ENCODE measurements at regions not wholly inside any gene's neighbourhood (a gene's known extent, or its start where the extent isn't known, plus 50 kb on each side); places are given as distances from the start of the nearest gene placed in this dataset.

DNA sequence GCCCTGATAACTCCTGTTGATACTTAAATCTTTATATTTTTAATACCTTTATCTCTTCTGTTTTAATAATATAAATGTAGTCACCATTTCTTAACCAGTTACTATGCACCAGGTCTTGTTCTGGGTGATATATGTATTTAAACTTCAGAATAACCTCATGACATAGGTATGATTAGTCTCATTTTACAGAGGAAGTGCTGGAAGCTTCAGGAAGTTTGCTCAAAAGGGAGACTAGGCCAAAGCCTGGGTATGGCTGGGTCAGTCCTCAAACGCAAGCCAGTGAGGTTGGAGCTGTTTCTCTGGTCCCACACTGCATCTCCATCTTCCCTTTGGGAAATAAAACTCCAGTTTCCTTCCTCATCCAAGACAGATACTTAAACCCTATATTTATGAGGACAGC is 204.7 kb upstream of the TANK start:
- Histone ChIP-seq H3K9me3 (replicated peaks in 1 of 2; ENCODE audit: control insufficient read depth in 1 of 2, insufficient read depth in 1 of 2, low read length in 2 of 2) (no peaks in the 10 kb centered on the region), H4K20me1 (ENCODE audit: insufficient read depth, low read length) (no peaks in the 10 kb centered on the region), H3K27ac (ENCODE audit: low read depth in 1 of 2, low read length in 2 of 2) (no peak overlapping the region), H3K79me2 (ENCODE audit: insufficient read depth, low read length) (no peaks in the 10 kb centered on the region), H3K4me3 (replicated peaks in 1 of 3; ENCODE audit: low read depth in 2 of 3, low read length in 3 of 3) (no peak overlapping the region), H3K9ac (ENCODE audit: insufficient read depth, low read length, poor library complexity, severe bottlenecking) (no peak overlapping the region), H2AFZ (ENCODE audit: insufficient read depth, low read depth, low read length, poor library complexity, severe bottlenecking) (no peak overlapping the region), H3K36me3 (replicated peaks in 1 of 2; ENCODE audit: control insufficient read depth in 1 of 2, insufficient read depth in 2 of 2, low read length in 2 of 2) (no peaks in the 10 kb centered on the region), H3K4me1 (ENCODE audit: control insufficient read depth in 1 of 2, insufficient read depth in 2 of 2, low read length in 2 of 2) (no peaks in the 10 kb centered on the region), H3K27me3 (ENCODE audit: control insufficient read depth in 2 of 2, insufficient read depth in 2 of 2, low read length in 2 of 2) (no peaks in the 10 kb centered on the region), H3K4me2 (replicated peaks; ENCODE audit: extremely low read depth, low read length, poor library complexity, severe bottlenecking) (no peak overlapping the region)
- Mint-ChIP-seq H3K4me1 (no peaks in the 10 kb centered on the region), H3K27ac (no peak overlapping the region), H3K9me3 (no peaks in the 10 kb centered on the region), H3K27me3 (ENCODE audit: low read depth in 3 of 3) (peaks cover 0 to 4% (median 0%) of the 10 kb centered on the region in 3 donors), H3K36me3 (no peaks in the 10 kb centered on the region), H3K4me3 (no peak overlapping the region)
- intact Hi-C loops (cut with micrococcal nuclease), result no loop called here
- no CpG with 5 or more reads among the region's 1 CpG for WGBS (ENCODE audit: insufficient coverage)
- TF ChIP-seq, protein P1, sequence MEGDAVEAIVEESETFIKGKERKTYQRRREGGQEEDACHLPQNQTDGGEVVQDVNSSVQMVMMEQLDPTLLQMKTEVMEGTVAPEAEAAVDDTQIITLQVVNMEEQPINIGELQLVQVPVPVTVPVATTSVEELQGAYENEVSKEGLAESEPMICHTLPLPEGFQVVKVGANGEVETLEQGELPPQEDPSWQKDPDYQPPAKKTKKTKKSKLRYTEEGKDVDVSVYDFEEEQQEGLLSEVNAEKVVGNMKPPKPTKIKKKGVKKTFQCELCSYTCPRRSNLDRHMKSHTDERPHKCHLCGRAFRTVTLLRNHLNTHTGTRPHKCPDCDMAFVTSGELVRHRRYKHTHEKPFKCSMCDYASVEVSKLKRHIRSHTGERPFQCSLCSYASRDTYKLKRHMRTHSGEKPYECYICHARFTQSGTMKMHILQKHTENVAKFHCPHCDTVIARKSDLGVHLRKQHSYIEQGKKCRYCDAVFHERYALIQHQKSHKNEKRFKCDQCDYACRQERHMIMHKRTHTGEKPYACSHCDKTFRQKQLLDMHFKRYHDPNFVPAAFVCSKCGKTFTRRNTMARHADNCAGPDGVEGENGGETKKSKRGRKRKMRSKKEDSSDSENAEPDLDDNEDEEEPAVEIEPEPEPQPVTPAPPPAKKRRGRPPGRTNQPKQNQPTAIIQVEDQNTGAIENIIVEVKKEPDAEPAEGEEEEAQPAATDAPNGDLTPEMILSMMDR (IDR thresholded peaks at IDR 0.05), result no peak
- DNase-seq, result no peak

DNA sequence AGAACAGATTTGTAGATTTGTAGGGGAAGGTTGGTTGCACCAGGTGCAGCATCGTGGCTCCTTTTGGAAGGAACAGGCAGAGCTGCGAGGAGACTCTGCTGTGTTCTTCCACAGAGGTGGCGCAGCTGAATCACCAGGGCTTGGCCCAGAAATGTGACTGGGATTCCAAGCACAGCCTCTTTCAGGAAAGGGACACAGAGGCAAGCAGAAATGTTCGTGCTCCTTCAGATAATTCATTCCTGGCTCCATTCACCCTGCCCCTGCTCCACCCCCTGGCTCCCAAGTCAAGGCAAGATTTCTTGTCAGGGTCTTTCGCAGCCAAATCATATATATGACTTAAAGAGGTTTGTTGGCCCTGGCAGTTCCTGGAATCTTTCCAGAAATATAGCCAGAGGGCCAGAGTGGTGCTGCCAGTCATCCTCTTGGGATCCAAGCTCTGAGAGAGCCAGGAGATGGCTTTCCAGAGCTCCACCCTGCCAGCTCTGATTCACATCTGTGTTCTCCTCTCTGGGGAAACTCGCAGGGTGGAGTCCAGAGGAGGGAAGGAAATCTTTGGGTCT is 203.9 kb upstream of the TANK start:
- Mint-ChIP-seq H3K4me3 (no peak overlapping the region), H3K4me1 (no peaks in the 10 kb centered on the region)

More for the DNA sequence above, 203.9 kb upstream of the TANK start:
- no peak overlapping the region for H3K4me3 ChIP-seq (replicated peaks in 1 of 3; ENCODE audit: low read depth in 2 of 3, low read length in 3 of 3)
- H3K4me1 ChIP-seq (ENCODE audit: control insufficient read depth in 1 of 2, insufficient read depth in 2 of 2, low read length in 2 of 2), result no peaks in the 10 kb centered on the region
- no peaks in the 10 kb centered on the region for H3K36me3 Mint-ChIP-seq
- intact Hi-C loops (cut with micrococcal nuclease), result no loop called here
- no peak overlapping the region for H3K27ac ChIP-seq (ENCODE audit: low read depth in 1 of 2, low read length in 2 of 2)
- H3K4me2 ChIP-seq (replicated peaks; ENCODE audit: extremely low read depth, low read length, poor library complexity, severe bottlenecking), result no peak overlapping the region
- H3K36me3 ChIP-seq (replicated peaks in 1 of 2; ENCODE audit: control insufficient read depth in 1 of 2, insufficient read depth in 2 of 2, low read length in 2 of 2), result no peaks in the 10 kb centered on the region
- no peak overlapping the region for H3K27ac Mint-ChIP-seq
- no peak overlapping the region for H2AFZ ChIP-seq (ENCODE audit: insufficient read depth, low read depth, low read length, poor library complexity, severe bottlenecking)
- H3K79me2 ChIP-seq (ENCODE audit: insufficient read depth, low read length), result no peaks in the 10 kb centered on the region
- no peaks in the 10 kb centered on the region for H3K9me3 ChIP-seq (replicated peaks in 1 of 2; ENCODE audit: control insufficient read depth in 1 of 2, insufficient read depth in 1 of 2, low read length in 2 of 2)
- H4K20me1 ChIP-seq (ENCODE audit: insufficient read depth, low read length), result no peaks in the 10 kb centered on the region
- no peaks in the 10 kb centered on the region for H3K27me3 ChIP-seq (ENCODE audit: control insufficient read depth in 2 of 2, insufficient read depth in 2 of 2, low read length in 2 of 2)
- no peaks in the 10 kb centered on the region for H3K9me3 Mint-ChIP-seq
- peaks cover 0 to 4% (median 0%) of the 10 kb centered on the region in 3 donors for H3K27me3 Mint-ChIP-seq (ENCODE audit: low read depth in 3 of 3)
- DNase-seq, result no peak
- H3K9ac ChIP-seq (ENCODE audit: insufficient read depth, low read length, poor library complexity, severe bottlenecking), result no peak overlapping the region
- 78% methylated on average over 3 of the region's 6 CpGs for WGBS (ENCODE audit: insufficient coverage)
- TF ChIP-seq, protein P1 (IDR thresholded peaks at IDR 0.05), result no peak

All from CD14-positive monocyte (primary cell).